ENCODE measurements at regions not wholly inside any gene's neighbourhood (a gene's known extent, or its start where the extent isn't known, plus 50 kb on each side); places are given as distances from the start of the nearest gene placed in this dataset.

DNA sequence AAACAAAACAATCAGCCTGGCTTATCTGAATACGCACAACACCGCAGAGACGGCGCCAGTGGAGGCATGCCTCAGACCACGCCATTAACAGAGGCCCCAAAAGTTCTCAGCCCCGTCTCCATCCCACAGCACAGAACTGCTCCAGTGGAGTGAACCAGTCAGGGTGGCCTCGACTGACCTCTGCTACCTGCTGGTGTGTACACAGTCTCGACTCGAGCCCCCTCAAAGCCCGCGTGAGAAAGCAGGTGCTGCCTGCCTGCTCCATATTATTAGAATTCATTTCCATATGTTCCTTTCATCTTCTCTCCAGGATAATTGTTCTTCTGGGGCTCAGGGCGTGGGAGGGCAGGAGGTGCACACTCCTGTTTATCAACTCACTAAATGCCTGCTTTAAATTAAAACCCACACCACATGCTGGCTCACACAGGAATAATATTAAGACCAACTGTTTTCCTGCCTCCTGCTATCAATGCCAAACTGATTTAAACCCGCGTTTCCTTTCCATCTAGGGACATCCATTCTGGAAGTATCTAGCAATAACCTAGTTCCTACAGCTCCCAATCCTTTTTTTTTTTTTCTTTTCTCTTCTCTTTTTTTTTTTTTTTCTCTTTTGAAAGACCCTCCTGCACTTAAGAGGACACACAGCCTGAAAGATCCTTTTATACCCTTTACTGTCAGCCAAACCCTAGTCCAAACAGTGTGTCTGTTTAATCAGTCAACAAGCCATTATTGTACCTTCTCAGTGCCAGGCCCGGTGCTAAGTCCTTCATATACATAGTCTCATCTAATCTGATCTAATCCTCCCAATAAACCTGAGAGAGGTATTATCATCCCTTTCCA lies 101.2 kb downstream of the TLE3 start:
- no peak for DNase-seq

DNA sequence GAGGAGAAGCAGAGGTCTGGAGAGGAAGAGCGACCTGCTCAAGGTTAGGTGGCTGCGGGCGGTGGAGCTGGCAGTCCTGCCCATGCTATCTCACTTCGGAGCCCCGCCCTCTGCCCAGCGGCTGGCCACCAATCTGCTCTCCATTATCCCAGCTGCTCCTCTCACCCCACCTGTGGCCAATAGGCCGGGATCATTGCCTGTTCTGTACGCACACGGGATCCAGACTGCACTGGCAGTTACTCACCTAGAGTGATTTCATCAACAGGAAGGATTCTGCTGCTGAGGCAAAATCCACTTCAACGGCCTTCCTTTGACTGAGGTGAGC lies 100.6 kb downstream of the TLE3 start:
- DNase-seq, result no peak
